Neural crest cell (in vitro differentiated cells): ENCODE measurements at regions not wholly inside any gene's neighbourhood (a gene's known extent, or its start where the extent isn't known, plus 50 kb on each side); places are given as distances from the start of the nearest gene placed in this dataset.

ENCODE experiments used
- DNase-seq: peaks from one replicate; pipeline ENCODE4 v3.0.0; 2021; ENCODE audit warnings: low read depth, mixed read lengths, low spot score
- H3K27ac Mint-ChIP-seq: one replicate; pipeline ENCODE4 v1.8.0; 2021; ENCODE audit warnings: mild to moderate bottlenecking, mixed read lengths; ENCODE audit not compliant: unreplicated experiment
- H3K27me3 Mint-ChIP-seq: 2 replicates; pipeline ENCODE4 v1.8.0; 2021; ENCODE audit warnings: low read depth, mild to moderate bottlenecking, mixed read lengths
- H3K36me3 Mint-ChIP-seq: 2 replicates; pipeline ENCODE4 v1.8.0; 2021; ENCODE audit warnings: low read depth, mild to moderate bottlenecking, mixed read lengths
- H3K4me1 Mint-ChIP-seq: 2 replicates; pipeline ENCODE4 v1.8.0; 2021; ENCODE audit warnings: mixed read lengths
- H3K4me3 Mint-ChIP-seq: one replicate; pipeline ENCODE4 v1.8.0; 2021; ENCODE audit warnings: mild to moderate bottlenecking, mixed read lengths
- H3K9me3 Mint-ChIP-seq: 2 replicates; pipeline ENCODE4 v1.8.0; 2021; ENCODE audit warnings: mixed read lengths
- CTCF ChIP-seq: fragments of 200-600 bp; sonication (generic); conservative IDR thresholded peaks from 2 replicates; pipeline ENCODE4 v1.5.0; 2021; ENCODE audit warnings: antibody characterized with exemption, mild to moderate bottlenecking

GRCh38 chr4:33184657-33185290 lies 2464.6 kb downstream of the PCDH7 start:
- H3K27me3 Mint-ChIP-seq: no peaks in the 10 kb centered on the region
- no peak for DNase-seq
- H3K27ac Mint-ChIP-seq: no peak overlapping the region
- no peaks in the 10 kb centered on the region for H3K4me1 Mint-ChIP-seq
- H3K36me3 Mint-ChIP-seq: no peaks in the 10 kb centered on the region
- H3K4me3 Mint-ChIP-seq: no peak overlapping the region
- H3K9me3 Mint-ChIP-seq: peaks cover 3% of the 10 kb centered on the region
- no peak for TF ChIP-seq CTCF

GRCh38 chr4:33187035-33187434 lies 2466.9 kb downstream of the PCDH7 start:
- Mint-ChIP-seq H3K4me1 (no peaks in the 10 kb centered on the region), H3K4me3 (no peak overlapping the region), H3K9me3 (peaks cover 3% of the 10 kb centered on the region), H3K27ac (no peak overlapping the region), H3K36me3 (no peaks in the 10 kb centered on the region), H3K27me3 (no peaks in the 10 kb centered on the region)
- TF ChIP-seq CTCF: no peak
- no peak for DNase-seq

- Mint-ChIP-seq H3K27ac (no peak overlapping the region), H3K4me3 (no peak overlapping the region), H3K9me3 (no peaks in the 10 kb centered on the region), H3K4me1 (peaks cover 4% of the 10 kb centered on the region), H3K36me3 (no peaks in the 10 kb centered on the region), H3K27me3 (no peaks in the 10 kb centered on the region)
- no peak for DNase-seq
- TF ChIP-seq CTCF: no peak
These were observed 2468.6 kb downstream of the PCDH7 start for GRCh38 chr4:33188733-33189132.

- TF ChIP-seq CTCF: no peak
- no peak for DNase-seq
- Mint-ChIP-seq H3K27ac (no peak overlapping the region), H3K9me3 (no peaks in the 10 kb centered on the region), H3K27me3 (no peaks in the 10 kb centered on the region), H3K4me1 (peaks cover 4% of the 10 kb centered on the region), H3K4me3 (no peak overlapping the region), H3K36me3 (no peaks in the 10 kb centered on the region)
These were observed 2469.0 kb downstream of the PCDH7 start for GRCh38 chr4:33189169-33189568.

GRCh38 chr4:33193109-33193508 lies 2472.9 kb downstream of the PCDH7 start:
- peaks cover 4% of the 10 kb centered on the region for H3K4me1 Mint-ChIP-seq
- H3K4me3 Mint-ChIP-seq: no peak overlapping the region
- DNase-seq: no peak
- no peaks in the 10 kb centered on the region for H3K27me3 Mint-ChIP-seq
- no peaks in the 10 kb centered on the region for H3K36me3 Mint-ChIP-seq
- H3K9me3 Mint-ChIP-seq: no peaks in the 10 kb centered on the region
- no peak overlapping the region for H3K27ac Mint-ChIP-seq
- no peak for TF ChIP-seq CTCF
